ENCODE measurements at regions not wholly inside any gene's neighbourhood (a gene's known extent, or its start where the extent isn't known, plus 50 kb on each side); places are given as distances from the start of the nearest gene placed in this dataset.

- H2AFZ ChIP-seq (ENCODE audit: low read depth, low read length): no peak overlapping the region
- no peak overlapping the region for H3K4me2 ChIP-seq (ENCODE audit: insufficient read depth, low read length)
- no peak overlapping the region for H3K4me3 ChIP-seq (ENCODE audit: low read depth in 1 of 2, low read length in 2 of 2)
- no peak overlapping the region for H3K9ac ChIP-seq (ENCODE audit: low read depth, low read length)
- TF ChIP-seq EZH2 (IDR thresholded peaks at IDR 0.05; ENCODE audit: borderline replicate concordance, low read depth, low read length, severe bottlenecking) (no peak), CTCF (IDR thresholded peaks at IDR 0.05; ENCODE audit: borderline replicate concordance, extremely low read depth, low read length, poor library complexity, severe bottlenecking) (peak; percentile 35)
- DNase-seq (no peak), ATAC-seq (ENCODE audit: insufficient read depth, low read depth) (no peak)
- H3K27ac ChIP-seq (ENCODE audit: low read length): no peak overlapping the region
- no peaks in the 10 kb centered on the region for H3K27me3 ChIP-seq (ENCODE audit: insufficient read depth, low read length, poor library complexity)
- H3K79me2 ChIP-seq (ENCODE audit: insufficient read depth, low read length): no peaks in the 10 kb centered on the region
- no peaks in the 10 kb centered on the region for H3K36me3 ChIP-seq (ENCODE audit: insufficient read depth, low read length)
- no peaks in the 10 kb centered on the region for H3K9me3 ChIP-seq (ENCODE audit: insufficient read depth, low read length, severe bottlenecking)
- no peaks in the 10 kb centered on the region for H4K20me1 ChIP-seq (ENCODE audit: insufficient read depth, low read length)
- no peaks in the 10 kb centered on the region for H3K4me1 ChIP-seq (ENCODE audit: insufficient read depth, low read length)
Measured at GRCh38 chr13:109275852-109276251, 510.5 kb downstream of the IRS2 start.

GRCh38 chr13:109275139-109275745 is 511.1 kb downstream of the IRS2 start:
- H3K9ac ChIP-seq (ENCODE audit: low read depth, low read length): no peak overlapping the region
- no peak overlapping the region for H3K27ac ChIP-seq (ENCODE audit: low read length)
- H3K4me2 ChIP-seq (ENCODE audit: insufficient read depth, low read length): no peak overlapping the region
- no peaks in the 10 kb centered on the region for H4K20me1 ChIP-seq (ENCODE audit: insufficient read depth, low read length)
- no peaks in the 10 kb centered on the region for H3K79me2 ChIP-seq (ENCODE audit: insufficient read depth, low read length)
- no peaks in the 10 kb centered on the region for H3K4me1 ChIP-seq (ENCODE audit: insufficient read depth, low read length)
- no peaks in the 10 kb centered on the region for H3K27me3 ChIP-seq (ENCODE audit: insufficient read depth, low read length, poor library complexity)
- no peaks in the 10 kb centered on the region for H3K36me3 ChIP-seq (ENCODE audit: insufficient read depth, low read length)
- no peak overlapping the region for H2AFZ ChIP-seq (ENCODE audit: low read depth, low read length)
- ATAC-seq (ENCODE audit: insufficient read depth, low read depth): no peak
- no peaks in the 10 kb centered on the region for H3K9me3 ChIP-seq (ENCODE audit: insufficient read depth, low read length, severe bottlenecking)
- no peak for DNase-seq
- H3K4me3 ChIP-seq (ENCODE audit: low read depth in 1 of 2, low read length in 2 of 2): no peak overlapping the region
- TF ChIP-seq EZH2 (IDR thresholded peaks at IDR 0.05; ENCODE audit: borderline replicate concordance, low read depth, low read length, severe bottlenecking) (no peak), CTCF (IDR thresholded peaks at IDR 0.05; ENCODE audit: borderline replicate concordance, extremely low read depth, low read length, poor library complexity, severe bottlenecking) (no peak)

GRCh38 chr13:109274188-109274821 is 512.1 kb downstream of the IRS2 start:
- Histone ChIP-seq H3K4me3 (ENCODE audit: low read depth in 1 of 2, low read length in 2 of 2) (no peak overlapping the region), H3K4me1 (ENCODE audit: insufficient read depth, low read length) (no peaks in the 10 kb centered on the region), H3K79me2 (ENCODE audit: insufficient read depth, low read length) (no peaks in the 10 kb centered on the region), H3K36me3 (ENCODE audit: insufficient read depth, low read length) (no peaks in the 10 kb centered on the region), H3K4me2 (ENCODE audit: insufficient read depth, low read length) (no peak overlapping the region), H4K20me1 (ENCODE audit: insufficient read depth, low read length) (no peaks in the 10 kb centered on the region), H3K27ac (ENCODE audit: low read length) (no peak overlapping the region), H3K9me3 (ENCODE audit: insufficient read depth, low read length, severe bottlenecking) (no peaks in the 10 kb centered on the region), H3K27me3 (ENCODE audit: insufficient read depth, low read length, poor library complexity) (no peaks in the 10 kb centered on the region), H3K9ac (ENCODE audit: low read depth, low read length) (no peak overlapping the region), H2AFZ (ENCODE audit: low read depth, low read length) (no peak overlapping the region)
- ATAC-seq (ENCODE audit: insufficient read depth, low read depth) (no peak), DNase-seq (no peak)
- no peak for TF ChIP-seq CTCF (IDR thresholded peaks at IDR 0.05; ENCODE audit: borderline replicate concordance, extremely low read depth, low read length, poor library complexity, severe bottlenecking)
- TF ChIP-seq EZH2 (IDR thresholded peaks at IDR 0.05; ENCODE audit: borderline replicate concordance, low read depth, low read length, severe bottlenecking): no peak

Measured in DND-41 (cell line).